ENCODE measurements at regions not wholly inside any gene's neighbourhood (a gene's known extent, or its start where the extent isn't known, plus 50 kb on each side); places are given as distances from the start of the nearest gene placed in this dataset.
A peak's percentile ranks its signal among the peaks of the same experiment; 100 is the strongest.

- H3K27ac ChIP-seq (replicated peaks; ENCODE audit: low read length): no peak overlapping the region
- H3K4me3 ChIP-seq (ENCODE audit: low read length in 2 of 2): no peak overlapping the region
- H4K91ac ChIP-seq (ENCODE audit: low read depth, low read length, poor library complexity): no peak overlapping the region
Observed at GRCh38 chr14:97074456-97074855, 277.3 kb downstream of the VRK1 start.

DNA sequence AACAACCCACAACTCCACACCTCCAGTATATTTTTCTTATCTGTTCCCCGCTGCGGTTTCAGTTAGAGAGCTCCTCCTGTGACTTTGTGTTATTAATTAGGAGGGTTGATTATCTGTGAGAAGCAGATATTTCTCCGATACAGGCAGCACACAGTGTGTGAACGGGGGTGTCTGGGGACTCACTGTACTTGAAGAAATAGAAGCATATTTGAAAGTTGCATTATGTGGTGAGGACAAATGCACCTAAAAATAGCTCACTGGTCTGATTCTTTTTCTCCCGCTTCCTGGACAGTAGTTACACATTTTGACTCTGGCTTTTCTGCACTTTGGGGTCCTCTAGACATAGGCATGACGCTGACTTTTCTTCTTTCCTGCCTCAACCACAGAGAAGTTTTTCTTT, 277.7 kb downstream of the VRK1 start:
- Histone ChIP-seq H4K8ac (ENCODE audit: low read depth, low read length) (no peak overlapping the region), H2BK12ac (ENCODE audit: low read length) (no peak overlapping the region), H3K23ac (ENCODE audit: low read depth, low read length, poor library complexity) (no peak overlapping the region), H3K9me3 (replicated peaks in 1 of 2; ENCODE audit: control insufficient read depth in 2 of 2, insufficient read depth in 1 of 2, low read depth in 1 of 2, low read length in 2 of 2) (no peaks in the 10 kb centered on the region), H2AK5ac (ENCODE audit: low read depth, low read length) (no peak overlapping the region), H3K27me3 (ENCODE audit: control insufficient read depth in 3 of 3, insufficient read depth in 3 of 3, low read depth in 1 of 3, low read length in 3 of 3) (no peaks in the 10 kb centered on the region), H3K14ac (ENCODE audit: low read length) (no peak overlapping the region), H2BK120ac (ENCODE audit: low read depth, low read length) (no peak overlapping the region), H3K4ac (ENCODE audit: low read length) (no peak overlapping the region), H2BK5ac (ENCODE audit: low read length) (no peak overlapping the region), H3K4me1 (ENCODE audit: control insufficient read depth in 2 of 2, insufficient read depth in 1 of 2, low read depth in 1 of 2, low read length in 2 of 2) (peaks cover 8 to 11% of the 10 kb centered on the region in 2 donors), H2BK15ac (ENCODE audit: low read length) (no peak overlapping the region), H2AFZ (ENCODE audit: low read length) (no peak overlapping the region), H3K9ac (ENCODE audit: low read depth, low read length, poor library complexity) (no peak overlapping the region), H3K18ac (ENCODE audit: low read length) (no peak overlapping the region), H4K91ac (ENCODE audit: low read depth, low read length, poor library complexity) (no peak overlapping the region), H3K79me1 (ENCODE audit: low read depth, low read length) (no peaks in the 10 kb centered on the region), H3K4me2 (ENCODE audit: insufficient read depth, low read length, poor library complexity, severe bottlenecking) (no peak overlapping the region), H3K36me3 (replicated peaks in 1 of 2; ENCODE audit: control insufficient read depth in 2 of 2, insufficient read depth in 2 of 2, low read length in 2 of 2) (no peaks in the 10 kb centered on the region), H3K4me3 (ENCODE audit: low read length in 2 of 2) (no peak overlapping the region), H3K27ac (replicated peaks; ENCODE audit: low read length) (no peak overlapping the region)
- no peak for DNase-seq (ENCODE audit: low spot score)
- WGBS, 2 donors (ENCODE audit: extremely low coverage in 2 of 2, insufficient read length in 2 of 2, insufficient replicate concordance in 1 of 2): no CpG with 5 or more reads among the region's 6 CpGs

More at GRCh38 chr14:97074456-97074855, 277.3 kb downstream of the VRK1 start:
- no peak overlapping the region for H3K4ac ChIP-seq (ENCODE audit: low read length)
- H2BK12ac ChIP-seq (ENCODE audit: low read length): no peak overlapping the region
- H2BK15ac ChIP-seq (ENCODE audit: low read length): no peak overlapping the region
- no peaks in the 10 kb centered on the region for H3K79me1 ChIP-seq (ENCODE audit: low read depth, low read length)
- H3K4me1 ChIP-seq (ENCODE audit: control insufficient read depth in 2 of 2, insufficient read depth in 1 of 2, low read depth in 1 of 2, low read length in 2 of 2): peaks cover 8 to 11% of the 10 kb centered on the region in 2 donors
- H2AK5ac ChIP-seq (ENCODE audit: low read depth, low read length): no peak overlapping the region
- H3K36me3 ChIP-seq (replicated peaks in 1 of 2; ENCODE audit: control insufficient read depth in 2 of 2, insufficient read depth in 2 of 2, low read length in 2 of 2): no peaks in the 10 kb centered on the region
- no peak overlapping the region for H3K14ac ChIP-seq (ENCODE audit: low read length)
- no peak overlapping the region for H2BK120ac ChIP-seq (ENCODE audit: low read depth, low read length)
- H3K4me2 ChIP-seq (ENCODE audit: insufficient read depth, low read length, poor library complexity, severe bottlenecking): no peak overlapping the region
- H4K8ac ChIP-seq (ENCODE audit: low read depth, low read length): no peak overlapping the region
- H2BK5ac ChIP-seq (ENCODE audit: low read length): no peak overlapping the region
- WGBS, 2 donors (ENCODE audit: extremely low coverage in 2 of 2, insufficient read length in 2 of 2, insufficient replicate concordance in 1 of 2): no CpG with 5 or more reads among the region's 6 CpGs
- no peak overlapping the region for H2AFZ ChIP-seq (ENCODE audit: low read length)
- H3K18ac ChIP-seq (ENCODE audit: low read length): no peak overlapping the region
- no peak overlapping the region for H3K23ac ChIP-seq (ENCODE audit: low read depth, low read length, poor library complexity)
- H3K9ac ChIP-seq (ENCODE audit: low read depth, low read length, poor library complexity): no peak overlapping the region
- H3K27me3 ChIP-seq (ENCODE audit: control insufficient read depth in 3 of 3, insufficient read depth in 3 of 3, low read depth in 1 of 3, low read length in 3 of 3): no peaks in the 10 kb centered on the region
- H3K9me3 ChIP-seq (replicated peaks in 1 of 2; ENCODE audit: control insufficient read depth in 2 of 2, insufficient read depth in 1 of 2, low read depth in 1 of 2, low read length in 2 of 2): no peaks in the 10 kb centered on the region
- DNase-seq (ENCODE audit: low spot score): no peak

GRCh38 chr14:97077253-97077653, 280.1 kb downstream of the VRK1 start:
- DNase-seq (ENCODE audit: low spot score): no peak
- Histone ChIP-seq H2BK5ac (ENCODE audit: low read length) (no peak overlapping the region), H3K9ac (ENCODE audit: low read depth, low read length, poor library complexity) (no peak overlapping the region), H3K4me1 (ENCODE audit: control insufficient read depth in 2 of 2, insufficient read depth in 1 of 2, low read depth in 1 of 2, low read length in 2 of 2) (peaks cover 8 to 9% of the 10 kb centered on the region in 2 donors), H4K91ac (ENCODE audit: low read depth, low read length, poor library complexity) (no peak overlapping the region), H3K4me3 (ENCODE audit: low read length in 2 of 2) (no peak overlapping the region), H3K9me3 (replicated peaks in 1 of 2; ENCODE audit: control insufficient read depth in 2 of 2, insufficient read depth in 1 of 2, low read depth in 1 of 2, low read length in 2 of 2) (no peaks in the 10 kb centered on the region), H2AFZ (ENCODE audit: low read length) (peak overlapping the region; percentile 75), H3K4ac (ENCODE audit: low read length) (no peak overlapping the region), H4K8ac (ENCODE audit: low read depth, low read length) (no peak overlapping the region), H3K79me1 (ENCODE audit: low read depth, low read length) (no peaks in the 10 kb centered on the region), H3K27me3 (ENCODE audit: control insufficient read depth in 3 of 3, insufficient read depth in 3 of 3, low read depth in 1 of 3, low read length in 3 of 3) (no peaks in the 10 kb centered on the region), H3K18ac (ENCODE audit: low read length) (peak overlapping the region; percentile 11), H3K27ac (replicated peaks; ENCODE audit: low read length) (no peak overlapping the region), H3K4me2 (ENCODE audit: insufficient read depth, low read length, poor library complexity, severe bottlenecking) (no peak overlapping the region), H3K36me3 (replicated peaks in 1 of 2; ENCODE audit: control insufficient read depth in 2 of 2, insufficient read depth in 2 of 2, low read length in 2 of 2) (no peaks in the 10 kb centered on the region), H3K23ac (ENCODE audit: low read depth, low read length, poor library complexity) (no peak overlapping the region), H2BK12ac (ENCODE audit: low read length) (no peak overlapping the region), H2AK5ac (ENCODE audit: low read depth, low read length) (no peak overlapping the region), H3K14ac (ENCODE audit: low read length) (no peak overlapping the region), H2BK120ac (ENCODE audit: low read depth, low read length) (no peak overlapping the region), H2BK15ac (ENCODE audit: low read length) (no peak overlapping the region)
- WGBS, 2 donors (ENCODE audit: extremely low coverage in 2 of 2, insufficient read length in 2 of 2, insufficient replicate concordance in 1 of 2): no CpG with 5 or more reads among the region's 8 CpGs

DNA sequence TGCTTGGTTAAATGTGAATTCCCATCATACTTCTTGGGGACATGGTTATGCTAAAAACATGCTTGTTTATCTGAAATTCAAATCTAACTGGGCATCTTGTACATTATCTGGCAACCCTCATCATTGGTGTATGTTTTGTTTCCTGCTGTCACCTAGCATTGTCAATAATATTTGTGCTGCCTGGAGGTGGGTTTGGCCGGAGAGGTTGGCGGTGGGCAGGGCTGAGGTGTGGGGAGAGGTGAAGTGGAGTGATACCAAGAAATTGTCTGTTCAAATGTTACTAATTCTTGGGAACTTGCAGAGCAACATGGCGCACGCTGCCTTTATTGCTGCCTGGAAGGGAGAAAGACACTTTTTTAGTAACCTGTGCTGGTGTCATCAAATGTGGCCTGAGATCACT, 280.5 kb downstream of the VRK1 start:
- WGBS, 2 donors (ENCODE audit: extremely low coverage in 2 of 2, insufficient read length in 2 of 2, insufficient replicate concordance in 1 of 2): no CpG with 5 or more reads among the region's 4 CpGs

More for the DNA sequence above, 280.5 kb downstream of the VRK1 start:
- Histone ChIP-seq H3K79me1 (ENCODE audit: low read depth, low read length) (no peaks in the 10 kb centered on the region), H3K27me3 (ENCODE audit: control insufficient read depth in 3 of 3, insufficient read depth in 3 of 3, low read depth in 1 of 3, low read length in 3 of 3) (no peaks in the 10 kb centered on the region), H3K4me2 (ENCODE audit: insufficient read depth, low read length, poor library complexity, severe bottlenecking) (no peak overlapping the region), H2BK12ac (ENCODE audit: low read length) (no peak overlapping the region), H2AK5ac (ENCODE audit: low read depth, low read length) (no peak overlapping the region), H2BK15ac (ENCODE audit: low read length) (no peak overlapping the region), H4K8ac (ENCODE audit: low read depth, low read length) (no peak overlapping the region), H3K9ac (ENCODE audit: low read depth, low read length, poor library complexity) (no peak overlapping the region), H4K91ac (ENCODE audit: low read depth, low read length, poor library complexity) (no peak overlapping the region), H3K18ac (ENCODE audit: low read length) (no peak overlapping the region), H3K4me1 (ENCODE audit: control insufficient read depth in 2 of 2, insufficient read depth in 1 of 2, low read depth in 1 of 2, low read length in 2 of 2) (peaks cover 7 to 8% of the 10 kb centered on the region in 2 donors), H3K23ac (ENCODE audit: low read depth, low read length, poor library complexity) (no peak overlapping the region), H3K4me3 (ENCODE audit: low read length in 2 of 2) (no peak overlapping the region), H3K27ac (replicated peaks; ENCODE audit: low read length) (no peak overlapping the region), H3K36me3 (replicated peaks in 1 of 2; ENCODE audit: control insufficient read depth in 2 of 2, insufficient read depth in 2 of 2, low read length in 2 of 2) (no peaks in the 10 kb centered on the region), H3K4ac (ENCODE audit: low read length) (no peak overlapping the region), H3K9me3 (replicated peaks in 1 of 2; ENCODE audit: control insufficient read depth in 2 of 2, insufficient read depth in 1 of 2, low read depth in 1 of 2, low read length in 2 of 2) (peaks cover 0 to under 1% of the 10 kb centered on the region in 2 donors), H3K14ac (ENCODE audit: low read length) (no peak overlapping the region), H2BK120ac (ENCODE audit: low read depth, low read length) (no peak overlapping the region), H2AFZ (ENCODE audit: low read length) (peak overlapping the region; percentile 75), H2BK5ac (ENCODE audit: low read length) (no peak overlapping the region)
- no peak for DNase-seq (ENCODE audit: low spot score)
